ENCODE measurements at regions not wholly inside any gene's neighbourhood (a gene's known extent, or its start where the extent isn't known, plus 50 kb on each side); places are given as distances from the start of the nearest gene placed in this dataset.

GRCh38 chr10:131494451-131494850 is 182.9 kb upstream of the TCERG1L start:
- no peak overlapping the region for H3K4me3 ChIP-seq (ENCODE audit: low read depth, low read length)
- no peak for TF ChIP-seq CTCF (conservative IDR thresholded peaks at IDR 0.05; ENCODE audit: low read depth, low read length)
- DNase-seq (ENCODE audit: low read depth) = no peak

- no peak for TF ChIP-seq CTCF (conservative IDR thresholded peaks at IDR 0.05; ENCODE audit: low read depth, low read length)
- DNase-seq (ENCODE audit: low read depth) = no peak
- no peak overlapping the region for H3K4me3 ChIP-seq (ENCODE audit: low read depth, low read length)
These were observed 183.7 kb upstream of the TCERG1L start for GRCh38 chr10:131495224-131495623.

- TF ChIP-seq CTCF (conservative IDR thresholded peaks at IDR 0.05; ENCODE audit: low read depth, low read length) = no peak
- no peak overlapping the region for H3K4me3 ChIP-seq (ENCODE audit: low read depth, low read length)
- no peak for DNase-seq (ENCODE audit: low read depth)
These were observed 184.4 kb upstream of the TCERG1L start for GRCh38 chr10:131495892-131496291.

- H3K4me3 ChIP-seq (ENCODE audit: low read depth, low read length) = no peak overlapping the region
- no peak for TF ChIP-seq CTCF (conservative IDR thresholded peaks at IDR 0.05; ENCODE audit: low read depth, low read length)
- DNase-seq (ENCODE audit: low read depth) = no peak
These were observed 185.0 kb upstream of the TCERG1L start for GRCh38 chr10:131496351-131497052.

GRCh38 chr10:131499566-131499965 is 188.0 kb upstream of the TCERG1L start:
- H3K4me3 ChIP-seq (ENCODE audit: low read depth, low read length) = no peak overlapping the region
- TF ChIP-seq CTCF (conservative IDR thresholded peaks at IDR 0.05; ENCODE audit: low read depth, low read length) = no peak
- DNase-seq (ENCODE audit: low read depth) = no peak

GRCh38 chr10:131500181-131500580 is 188.7 kb upstream of the TCERG1L start:
- no peak for TF ChIP-seq CTCF (conservative IDR thresholded peaks at IDR 0.05; ENCODE audit: low read depth, low read length)
- no peak overlapping the region for H3K4me3 ChIP-seq (ENCODE audit: low read depth, low read length)
- DNase-seq (ENCODE audit: low read depth) = no peak

- TF ChIP-seq CTCF (conservative IDR thresholded peaks at IDR 0.05; ENCODE audit: low read depth, low read length) = no peak
- DNase-seq (ENCODE audit: low read depth) = no peak
- no peak overlapping the region for H3K4me3 ChIP-seq (ENCODE audit: low read depth, low read length)
These were observed 189.4 kb upstream of the TCERG1L start for GRCh38 chr10:131500892-131501291.

Data from epithelial cell of proximal tubule (primary cell).